ENCODE measurements at regions not wholly inside any gene's neighbourhood (a gene's known extent, or its start where the extent isn't known, plus 50 kb on each side); places are given as distances from the start of the nearest gene placed in this dataset.
"Not testable (repeated sequence)": the region's sequence is repeated elsewhere in the genome, so short reads cannot be mapped to it uniquely, and the experiment has no call there.

DNA sequence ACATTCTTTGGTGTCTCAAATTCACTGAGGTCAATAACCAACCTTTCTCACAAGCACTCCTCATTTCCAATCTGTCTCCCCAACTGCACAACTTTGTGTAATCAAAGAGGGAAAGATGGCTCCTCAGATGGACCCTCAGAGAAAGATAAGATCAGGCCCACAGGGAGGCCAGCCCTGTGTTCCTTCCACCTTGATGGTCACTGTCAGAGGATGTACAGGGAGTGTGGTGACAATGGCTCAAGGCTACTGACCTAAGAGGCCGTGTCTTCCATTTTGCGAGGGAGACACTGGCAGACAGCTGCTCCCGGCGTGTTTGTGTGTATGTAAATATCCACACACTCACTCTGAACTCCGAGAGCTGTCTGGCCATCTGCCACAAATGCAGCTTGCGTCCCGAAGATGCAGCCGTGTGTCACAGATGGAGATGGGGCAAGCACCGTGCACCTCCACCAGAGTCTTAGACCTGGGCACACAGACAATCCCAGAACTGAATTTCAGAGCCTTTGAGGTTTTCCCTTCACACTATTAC lies 712.1 kb upstream of the NRP1 start:
- H3K4me1 ChIP-seq, result no peaks in the 10 kb centered on the region
- H3K4me3 ChIP-seq, result no peak overlapping the region
- TF ChIP-seq, protein P1, sequence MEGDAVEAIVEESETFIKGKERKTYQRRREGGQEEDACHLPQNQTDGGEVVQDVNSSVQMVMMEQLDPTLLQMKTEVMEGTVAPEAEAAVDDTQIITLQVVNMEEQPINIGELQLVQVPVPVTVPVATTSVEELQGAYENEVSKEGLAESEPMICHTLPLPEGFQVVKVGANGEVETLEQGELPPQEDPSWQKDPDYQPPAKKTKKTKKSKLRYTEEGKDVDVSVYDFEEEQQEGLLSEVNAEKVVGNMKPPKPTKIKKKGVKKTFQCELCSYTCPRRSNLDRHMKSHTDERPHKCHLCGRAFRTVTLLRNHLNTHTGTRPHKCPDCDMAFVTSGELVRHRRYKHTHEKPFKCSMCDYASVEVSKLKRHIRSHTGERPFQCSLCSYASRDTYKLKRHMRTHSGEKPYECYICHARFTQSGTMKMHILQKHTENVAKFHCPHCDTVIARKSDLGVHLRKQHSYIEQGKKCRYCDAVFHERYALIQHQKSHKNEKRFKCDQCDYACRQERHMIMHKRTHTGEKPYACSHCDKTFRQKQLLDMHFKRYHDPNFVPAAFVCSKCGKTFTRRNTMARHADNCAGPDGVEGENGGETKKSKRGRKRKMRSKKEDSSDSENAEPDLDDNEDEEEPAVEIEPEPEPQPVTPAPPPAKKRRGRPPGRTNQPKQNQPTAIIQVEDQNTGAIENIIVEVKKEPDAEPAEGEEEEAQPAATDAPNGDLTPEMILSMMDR (IDR thresholded peaks at IDR 0.05), result no peak
- no peak for TF ChIP-seq POLR2A (IDR thresholded peaks at IDR 0.05)
- H3K27me3 ChIP-seq, result no peaks in the 10 kb centered on the region
- no peaks in the 10 kb centered on the region for H3K9me3 ChIP-seq
- DNase-seq (no peak), ATAC-seq (no peak)
- H3K27ac ChIP-seq, result no peak overlapping the region
- WGBS (ENCODE audit: insufficient coverage, low coverage, low lambda C conversion rate, missing lambda C conversion rate), result 74% methylated on average over 4 of the region's 9 CpGs
- H3K36me3 ChIP-seq, result no peaks in the 10 kb centered on the region
- intact Hi-C loops (cut with DNase I), result no loop called here

DNA sequence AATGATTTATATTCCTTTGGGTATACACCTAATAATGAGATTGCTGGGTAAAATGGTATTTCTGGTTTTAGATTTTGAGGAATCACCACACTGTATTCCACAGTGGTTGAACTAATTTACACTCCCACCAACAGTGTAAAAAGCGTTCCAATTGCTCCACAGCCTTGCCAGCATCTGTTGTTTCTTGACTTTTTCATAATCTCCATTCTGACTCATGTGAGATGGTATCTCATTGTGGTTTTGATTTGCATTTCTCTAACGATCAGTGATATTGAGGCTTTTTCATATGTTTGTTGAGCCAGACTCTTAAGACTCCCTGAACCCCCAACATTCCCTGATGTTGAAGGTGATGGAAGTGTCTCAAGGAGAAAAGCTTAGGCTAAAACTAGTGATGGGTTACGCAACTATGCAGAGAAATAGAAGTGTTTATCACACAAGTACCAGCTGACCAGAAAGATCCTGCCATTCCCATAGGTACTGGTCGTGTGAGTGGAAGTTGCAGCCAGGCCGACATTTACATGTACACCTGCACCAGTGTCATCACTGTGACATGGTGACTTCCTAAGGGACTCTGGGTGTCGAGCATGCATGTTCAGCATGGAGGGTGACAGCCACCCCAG lies 711.2 kb upstream of the NRP1 start:
- DNase-seq, result no peak
- H3K27ac ChIP-seq, result no peak overlapping the region
- ATAC-seq, result no peak
- no peaks in the 10 kb centered on the region for H3K4me1 ChIP-seq
- TF ChIP-seq, protein P1 (IDR thresholded peaks at IDR 0.05), result no peak
- TF ChIP-seq POLR2A (IDR thresholded peaks at IDR 0.05), result no peak
- H3K9me3 ChIP-seq, result no peaks in the 10 kb centered on the region
- WGBS (ENCODE audit: insufficient coverage, low coverage, low lambda C conversion rate, missing lambda C conversion rate), result 69% methylated on average over 4 of the region's 6 CpGs
- intact Hi-C loops (cut with DNase I), result no loop called here
- no peaks in the 10 kb centered on the region for H3K27me3 ChIP-seq
- H3K4me3 ChIP-seq, result no peak overlapping the region
- no peaks in the 10 kb centered on the region for H3K36me3 ChIP-seq

DNA sequence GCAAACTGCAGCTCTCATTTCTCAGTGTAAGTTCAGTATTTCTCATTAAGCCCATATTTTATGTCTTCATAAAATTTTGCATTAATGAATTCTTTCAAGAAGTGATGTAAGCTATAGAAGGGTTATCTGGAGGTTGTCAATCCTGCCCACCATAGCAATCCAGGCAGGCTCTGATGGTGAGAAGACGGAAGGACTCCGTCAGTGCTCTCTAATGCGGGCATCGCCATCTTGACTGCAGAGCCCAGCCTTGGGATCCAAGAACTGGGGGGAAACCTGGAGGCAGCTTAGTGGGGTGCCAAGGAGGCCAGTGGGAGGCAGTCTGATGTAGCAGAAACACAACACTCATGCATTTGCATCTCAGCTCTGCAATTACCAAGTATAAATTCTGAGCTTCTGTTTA lies 707.4 kb upstream of the NRP1 start:
- DNase-seq (no peak), ATAC-seq (no peak)
- intact Hi-C loops (cut with DNase I), result no loop called here
- TF ChIP-seq, protein P1 (IDR thresholded peaks at IDR 0.05), result no peak
- TF ChIP-seq POLR2A (IDR thresholded peaks at IDR 0.05), result no peak
- 85% methylated on average over 3 of the region's 4 CpGs for WGBS (ENCODE audit: insufficient coverage, low coverage, low lambda C conversion rate, missing lambda C conversion rate)
- no peak overlapping the region for H3K27ac ChIP-seq
- H3K4me1 ChIP-seq, result no peaks in the 10 kb centered on the region
- H3K36me3 ChIP-seq, result no peaks in the 10 kb centered on the region
- H3K9me3 ChIP-seq, result no peaks in the 10 kb centered on the region
- no peaks in the 10 kb centered on the region for H3K27me3 ChIP-seq
- H3K4me3 ChIP-seq, result no peak overlapping the region

DNA sequence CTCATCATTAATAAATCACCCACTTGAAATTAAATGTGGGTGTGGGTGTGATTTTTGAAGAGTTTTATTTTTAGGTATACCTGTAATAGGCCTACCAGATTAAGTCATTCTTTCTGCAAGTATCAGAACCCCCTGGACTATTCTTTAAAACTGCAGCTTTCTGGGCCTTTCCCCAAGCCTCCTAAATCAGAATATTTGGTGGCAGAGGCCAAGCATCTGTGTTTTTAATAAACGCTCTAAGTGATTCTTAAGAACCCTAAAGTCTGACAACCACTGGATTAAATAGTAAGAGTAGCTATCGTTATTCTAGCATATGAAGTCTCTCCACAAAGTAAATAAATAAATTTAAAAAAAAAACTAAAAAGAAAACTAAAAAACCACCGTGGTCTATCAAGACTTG lies 703.0 kb upstream of the NRP1 start:
- no peaks in the 10 kb centered on the region for H3K27me3 ChIP-seq
- 85% methylated on average over 3 of the region's 3 CpGs for WGBS (ENCODE audit: insufficient coverage, low coverage, low lambda C conversion rate, missing lambda C conversion rate)
- DNase-seq, result no peak
- no peaks in the 10 kb centered on the region for H3K9me3 ChIP-seq
- TF ChIP-seq, protein P1 (IDR thresholded peaks at IDR 0.05), result no peak
- no peak for TF ChIP-seq POLR2A (IDR thresholded peaks at IDR 0.05)
- no peak overlapping the region for H3K27ac ChIP-seq
- ATAC-seq, result no peak
- no peak overlapping the region for H3K4me3 ChIP-seq
- H3K36me3 ChIP-seq, result no peaks in the 10 kb centered on the region
- H3K4me1 ChIP-seq, result no peaks in the 10 kb centered on the region
- intact Hi-C loops (cut with DNase I), result no loop called here

DNA sequence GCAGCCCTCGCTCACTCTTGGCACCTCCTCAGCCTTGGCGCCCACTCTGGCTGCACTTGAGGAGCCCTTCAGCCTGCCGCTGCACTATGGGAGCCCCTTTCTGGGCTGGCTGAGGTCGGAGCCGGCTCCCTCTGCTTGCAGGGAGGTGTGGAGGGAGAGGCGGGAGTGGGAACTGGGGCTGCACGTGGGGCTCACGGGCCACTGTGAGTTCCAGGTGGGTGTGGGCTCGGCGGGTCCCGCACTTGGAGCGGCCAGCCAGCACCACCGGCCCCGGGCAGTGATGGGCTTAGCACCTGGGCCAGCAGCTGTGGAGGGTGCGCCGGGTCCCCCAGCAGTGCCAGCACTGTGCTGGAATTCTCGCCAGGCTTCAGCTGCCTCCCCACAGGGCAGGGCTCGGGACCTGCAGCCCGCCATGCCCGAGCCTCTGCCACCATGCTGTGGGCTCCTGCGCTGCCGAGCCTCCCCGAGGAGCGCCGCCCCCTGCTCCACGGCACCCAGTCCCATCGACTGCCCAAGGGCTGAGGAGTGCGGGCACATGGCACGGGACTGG lies 700.8 kb upstream of the NRP1 start:
- intact Hi-C loops (cut with DNase I), result not testable (repeated sequence)

More for the DNA sequence above, 700.8 kb upstream of the NRP1 start:
- H3K27me3 ChIP-seq, DNase-seq, H3K4me3 ChIP-seq, H3K36me3 ChIP-seq, H3K9me3 ChIP-seq, H3K4me1 ChIP-seq, H3K27ac ChIP-seq, ATAC-seq: not testable (repeated sequence)
- WGBS (ENCODE audit: insufficient coverage, low coverage, low lambda C conversion rate, missing lambda C conversion rate), result 50% methylated on average over 1 of the region's 29 CpGs

Measured in right lobe of liver (tissue), 6 donors.